ENCODE measurements at regions not wholly inside any gene's neighbourhood (a gene's known extent, or its start where the extent isn't known, plus 50 kb on each side); places are given as distances from the start of the nearest gene placed in this dataset.
"Not testable (repeated sequence)": the region's sequence is repeated elsewhere in the genome, so short reads cannot be mapped to it uniquely, and the experiment has no call there.

GRCh38 chr14:89078021-89078795, 253.8 kb downstream of the TTC8 start:
- DNase-seq: no peak

GRCh38 chr14:89085231-89085731, 260.8 kb downstream of the TTC8 start:
- DNase-seq: no peak

- no peak for DNase-seq
Observed at GRCh38 chr14:89085737-89086382, 261.4 kb downstream of the TTC8 start.

- DNase-seq: no peak
Observed at GRCh38 chr14:89088530-89088929, 264.1 kb downstream of the TTC8 start.

GRCh38 chr14:89089330-89089729, 264.9 kb downstream of the TTC8 start:
- DNase-seq: no peak

GRCh38 chr14:89091781-89092180, 267.3 kb downstream of the TTC8 start:
- DNase-seq: no peak

- DNase-seq: no peak
Observed at GRCh38 chr14:89093083-89093730, 268.8 kb downstream of the TTC8 start.

GRCh38 chr14:89095036-89095435, 270.6 kb downstream of the TTC8 start:
- DNase-seq: no peak

- DNase-seq: no peak
Observed at GRCh38 chr14:89096946-89097345, 272.5 kb downstream of the TTC8 start.

- DNase-seq: no peak
Observed at GRCh38 chr14:89098254-89098653, 273.8 kb downstream of the TTC8 start.

- not testable (repeated sequence) for DNase-seq
Observed at GRCh38 chr14:89104171-89104817, 279.8 kb downstream of the TTC8 start.

GRCh38 chr14:89104861-89105260, 280.4 kb downstream of the TTC8 start:
- not testable (repeated sequence) for DNase-seq
